ENCODE measurements at regions not wholly inside any gene's neighbourhood (a gene's known extent, or its start where the extent isn't known, plus 50 kb on each side); places are given as distances from the start of the nearest gene placed in this dataset.

- TF ChIP-seq POLR2A (IDR thresholded peaks at IDR 0.05) (no peak), CTCF (IDR thresholded peaks at IDR 0.05) (no peak)
- H3K36me3 ChIP-seq = no peaks in the 10 kb centered on the region
- no peaks in the 10 kb centered on the region for H3K9me3 ChIP-seq
- H3K27me3 ChIP-seq = no peaks in the 10 kb centered on the region
- H3K4me3 ChIP-seq = no peak overlapping the region
- H3K4me1 ChIP-seq = no peaks in the 10 kb centered on the region
- no peak for DNase-seq
- H3K27ac ChIP-seq = no peak overlapping the region
These were observed 117.0 kb upstream of the CXCL14 start for GRCh38 chr5:135695656-135696313.

GRCh38 chr5:135694906-135695305 lies 116.1 kb upstream of the CXCL14 start:
- H3K36me3 ChIP-seq = no peaks in the 10 kb centered on the region
- no peaks in the 10 kb centered on the region for H3K27me3 ChIP-seq
- TF ChIP-seq CTCF (IDR thresholded peaks at IDR 0.05) (no peak), POLR2A (IDR thresholded peaks at IDR 0.05) (no peak)
- DNase-seq = no peak
- H3K9me3 ChIP-seq = no peaks in the 10 kb centered on the region
- no peak overlapping the region for H3K4me3 ChIP-seq
- no peaks in the 10 kb centered on the region for H3K4me1 ChIP-seq
- H3K27ac ChIP-seq = no peak overlapping the region

GRCh38 chr5:135694012-135694411 lies 115.2 kb upstream of the CXCL14 start:
- no peak overlapping the region for H3K4me3 ChIP-seq
- no peaks in the 10 kb centered on the region for H3K36me3 ChIP-seq
- TF ChIP-seq CTCF (IDR thresholded peaks at IDR 0.05) = no peak
- no peak for TF ChIP-seq POLR2A (IDR thresholded peaks at IDR 0.05)
- no peaks in the 10 kb centered on the region for H3K9me3 ChIP-seq
- no peak overlapping the region for H3K27ac ChIP-seq
- H3K27me3 ChIP-seq = no peaks in the 10 kb centered on the region
- no peaks in the 10 kb centered on the region for H3K4me1 ChIP-seq
- no peak for DNase-seq

GRCh38 chr5:135693371-135693955 lies 114.7 kb upstream of the CXCL14 start:
- Histone ChIP-seq H3K27me3 (no peaks in the 10 kb centered on the region), H3K27ac (no peak overlapping the region), H3K9me3 (no peaks in the 10 kb centered on the region), H3K36me3 (no peaks in the 10 kb centered on the region), H3K4me3 (no peak overlapping the region), H3K4me1 (no peaks in the 10 kb centered on the region)
- no peak for DNase-seq
- TF ChIP-seq POLR2A (IDR thresholded peaks at IDR 0.05) (no peak), CTCF (IDR thresholded peaks at IDR 0.05) (no peak)

- H3K27me3 ChIP-seq = no peaks in the 10 kb centered on the region
- no peak for TF ChIP-seq CTCF (IDR thresholded peaks at IDR 0.05)
- TF ChIP-seq POLR2A (IDR thresholded peaks at IDR 0.05) = no peak
- H3K36me3 ChIP-seq = no peaks in the 10 kb centered on the region
- no peaks in the 10 kb centered on the region for H3K9me3 ChIP-seq
- H3K4me3 ChIP-seq = no peak overlapping the region
- H3K4me1 ChIP-seq = no peaks in the 10 kb centered on the region
- no peak for DNase-seq
- no peak overlapping the region for H3K27ac ChIP-seq
These were observed 112.3 kb upstream of the CXCL14 start for GRCh38 chr5:135691044-135691443.
